ENCODE measurements at regions not wholly inside any gene's neighbourhood (a gene's known extent, or its start where the extent isn't known, plus 50 kb on each side); places are given as distances from the start of the nearest gene placed in this dataset.
"Not testable (repeated sequence)": the region's sequence is repeated elsewhere in the genome, so short reads cannot be mapped to it uniquely, and the experiment has no call there.

GRCh38 chr18:40120796-40121391, 1834.1 kb upstream of the PIK3C3 start:
- no peak for DNase-seq (ENCODE audit: low read depth in 1 of 2, low spot score in 1 of 2)
- H3K4me1 ChIP-seq (ENCODE audit: low read depth), result no peaks in the 10 kb centered on the region
- H3K36me3 ChIP-seq, result no peaks in the 10 kb centered on the region

GRCh38 chr18:40120356-40120755, 1834.7 kb upstream of the PIK3C3 start:
- H3K36me3 ChIP-seq, result no peaks in the 10 kb centered on the region
- H3K9me3 ChIP-seq (ENCODE audit: low read depth), result no peaks in the 10 kb centered on the region
- no peak for DNase-seq (ENCODE audit: low read depth in 1 of 2, low spot score in 1 of 2)
- H3K27me3 ChIP-seq, result no peaks in the 10 kb centered on the region
- H3K4me1 ChIP-seq (ENCODE audit: low read depth), result no peaks in the 10 kb centered on the region
- no peak overlapping the region for H3K4me3 ChIP-seq
- H3K27ac ChIP-seq, result no peak overlapping the region
- TF ChIP-seq CTCF (IDR thresholded peaks at IDR 0.05; ENCODE audit: low read depth, low read length), result no peak

More at GRCh38 chr18:40120796-40121391, 1834.1 kb upstream of the PIK3C3 start:
- Histone ChIP-seq H3K9me3 (ENCODE audit: low read depth) (no peaks in the 10 kb centered on the region), H3K27ac (no peak overlapping the region), H3K4me3 (no peak overlapping the region), H3K27me3 (no peaks in the 10 kb centered on the region)
- no peak for TF ChIP-seq CTCF (IDR thresholded peaks at IDR 0.05; ENCODE audit: low read depth, low read length)

- not testable (repeated sequence) for H3K27ac ChIP-seq; H3K27me3 ChIP-seq; H3K4me1 ChIP-seq (ENCODE audit: low read depth); H3K36me3 ChIP-seq; H3K4me3 ChIP-seq; H3K9me3 ChIP-seq (ENCODE audit: low read depth); DNase-seq (ENCODE audit: low read depth in 1 of 2, low spot score in 1 of 2)
These were observed 1835.5 kb upstream of the PIK3C3 start for GRCh38 chr18:40119581-40119980.

- H3K4me3 ChIP-seq, result no peak overlapping the region
- no peak overlapping the region for H3K27ac ChIP-seq
- no peaks in the 10 kb centered on the region for H3K9me3 ChIP-seq (ENCODE audit: low read depth)
- H3K27me3 ChIP-seq, result no peaks in the 10 kb centered on the region
- no peak for TF ChIP-seq CTCF (IDR thresholded peaks at IDR 0.05; ENCODE audit: low read depth, low read length)
- no peak for DNase-seq (ENCODE audit: low read depth in 1 of 2, low spot score in 1 of 2)
- H3K4me1 ChIP-seq (ENCODE audit: low read depth), result no peaks in the 10 kb centered on the region
- no peaks in the 10 kb centered on the region for H3K36me3 ChIP-seq
These were observed 1844.6 kb upstream of the PIK3C3 start for GRCh38 chr18:40110455-40110854.

GRCh38 chr18:40109252-40110049, 1845.6 kb upstream of the PIK3C3 start:
- TF ChIP-seq CTCF (IDR thresholded peaks at IDR 0.05; ENCODE audit: low read depth, low read length), result no peak
- H3K27ac ChIP-seq, result no peak overlapping the region
- DNase-seq (ENCODE audit: low read depth in 1 of 2, low spot score in 1 of 2), result no peak
- H3K36me3 ChIP-seq, result no peaks in the 10 kb centered on the region
- H3K27me3 ChIP-seq, result no peaks in the 10 kb centered on the region
- H3K4me1 ChIP-seq (ENCODE audit: low read depth), result no peaks in the 10 kb centered on the region
- H3K4me3 ChIP-seq, result no peak overlapping the region
- H3K9me3 ChIP-seq (ENCODE audit: low read depth), result no peaks in the 10 kb centered on the region

- TF ChIP-seq CTCF (IDR thresholded peaks at IDR 0.05; ENCODE audit: low read depth, low read length), result no peak
- Histone ChIP-seq H3K4me1 (ENCODE audit: low read depth) (no peaks in the 10 kb centered on the region), H3K4me3 (no peak overlapping the region), H3K27me3 (no peaks in the 10 kb centered on the region), H3K9me3 (ENCODE audit: low read depth) (no peaks in the 10 kb centered on the region), H3K27ac (no peak overlapping the region), H3K36me3 (no peaks in the 10 kb centered on the region)
- DNase-seq (ENCODE audit: low read depth in 1 of 2, low spot score in 1 of 2), result no peak
These were observed 1846.4 kb upstream of the PIK3C3 start for GRCh38 chr18:40108596-40108995.

All from cardiac muscle cell (in vitro differentiated cells and primary cell).